Activated naive CD8-positive, alpha-beta T cell (primary cell): ENCODE measurements at regions not wholly inside any gene's neighbourhood (a gene's known extent, or its start where the extent isn't known, plus 50 kb on each side); places are given as distances from the start of the nearest gene placed in this dataset.

Experiments
- H3K27ac Mint-ChIP-seq: one replicate; pipeline ENCODE4 v1.8.0; 2021; ENCODE audit warnings: mixed read lengths
- H3K27me3 Mint-ChIP-seq: one replicate; pipeline ENCODE4 v1.8.0; 2021; ENCODE audit warnings: mixed read lengths
- H3K36me3 Mint-ChIP-seq: one replicate; pipeline ENCODE4 v1.8.0; 2021; ENCODE audit warnings: mixed read lengths
- H3K4me1 Mint-ChIP-seq: one replicate; pipeline ENCODE4 v1.8.0; 2021; ENCODE audit warnings: low read depth, mixed read lengths
- H3K4me3 Mint-ChIP-seq: one replicate; pipeline ENCODE4 v1.8.0; 2021; ENCODE audit warnings: mild to moderate bottlenecking, mixed read lengths
- H3K9me3 Mint-ChIP-seq: one replicate; pipeline ENCODE4 v1.8.0; 2021; ENCODE audit warnings: low read depth, mixed read lengths

- Mint-ChIP-seq H3K4me3 (no peak overlapping the region), H3K4me1 (no peaks in the 10 kb centered on the region)
Observed at GRCh38 chr1:72690871-72691270, 408.5 kb upstream of the NEGR1 start.

GRCh38 chr1:72678683-72679082, 396.3 kb upstream of the NEGR1 start:
- Mint-ChIP-seq H3K4me1 (no peaks in the 10 kb centered on the region), H3K36me3 (no peaks in the 10 kb centered on the region), H3K4me3 (no peak overlapping the region), H3K9me3 (no peaks in the 10 kb centered on the region), H3K27ac (no peak overlapping the region), H3K27me3 (no peaks in the 10 kb centered on the region)

More at GRCh38 chr1:72690871-72691270, 408.5 kb upstream of the NEGR1 start:
- no peaks in the 10 kb centered on the region for H3K36me3 Mint-ChIP-seq
- no peak overlapping the region for H3K27ac Mint-ChIP-seq
- H3K27me3 Mint-ChIP-seq = no peaks in the 10 kb centered on the region
- H3K9me3 Mint-ChIP-seq = peaks cover 16% of the 10 kb centered on the region

- no peaks in the 10 kb centered on the region for H3K36me3 Mint-ChIP-seq
- H3K9me3 Mint-ChIP-seq = no peaks in the 10 kb centered on the region
- H3K27me3 Mint-ChIP-seq = no peaks in the 10 kb centered on the region
- no peaks in the 10 kb centered on the region for H3K4me1 Mint-ChIP-seq
- H3K4me3 Mint-ChIP-seq = no peak overlapping the region
- H3K27ac Mint-ChIP-seq = no peak overlapping the region
Observed at GRCh38 chr1:72670902-72671301, 388.6 kb upstream of the NEGR1 start.

GRCh38 chr1:72662918-72663317, 380.6 kb upstream of the NEGR1 start:
- Mint-ChIP-seq H3K27ac (no peak overlapping the region), H3K4me3 (no peak overlapping the region), H3K4me1 (no peaks in the 10 kb centered on the region), H3K9me3 (peaks cover 4% of the 10 kb centered on the region), H3K36me3 (no peaks in the 10 kb centered on the region), H3K27me3 (no peaks in the 10 kb centered on the region)

- Mint-ChIP-seq H3K9me3 (no peaks in the 10 kb centered on the region), H3K4me1 (no peaks in the 10 kb centered on the region), H3K27ac (no peak overlapping the region), H3K27me3 (no peaks in the 10 kb centered on the region), H3K36me3 (no peaks in the 10 kb centered on the region), H3K4me3 (no peak overlapping the region)
Observed at GRCh38 chr1:72650843-72651435, 368.6 kb upstream of the NEGR1 start.

GRCh38 chr1:72649991-72650390, 367.7 kb upstream of the NEGR1 start:
- Mint-ChIP-seq H3K27ac (no peak overlapping the region), H3K4me3 (no peak overlapping the region), H3K27me3 (no peaks in the 10 kb centered on the region), H3K9me3 (no peaks in the 10 kb centered on the region), H3K36me3 (no peaks in the 10 kb centered on the region), H3K4me1 (no peaks in the 10 kb centered on the region)

GRCh38 chr1:72649211-72649888, 367.0 kb upstream of the NEGR1 start:
- Mint-ChIP-seq H3K4me3 (no peak overlapping the region), H3K27ac (no peak overlapping the region), H3K36me3 (no peaks in the 10 kb centered on the region), H3K4me1 (no peaks in the 10 kb centered on the region), H3K9me3 (no peaks in the 10 kb centered on the region), H3K27me3 (no peaks in the 10 kb centered on the region)

GRCh38 chr1:72648465-72648864, 366.1 kb upstream of the NEGR1 start:
- Mint-ChIP-seq H3K4me1 (no peaks in the 10 kb centered on the region), H3K36me3 (no peaks in the 10 kb centered on the region), H3K27me3 (no peaks in the 10 kb centered on the region), H3K9me3 (no peaks in the 10 kb centered on the region), H3K27ac (no peak overlapping the region), H3K4me3 (no peak overlapping the region)

- H3K36me3 Mint-ChIP-seq = no peaks in the 10 kb centered on the region
- H3K9me3 Mint-ChIP-seq = no peaks in the 10 kb centered on the region
- no peak overlapping the region for H3K4me3 Mint-ChIP-seq
- no peak overlapping the region for H3K27ac Mint-ChIP-seq
- no peaks in the 10 kb centered on the region for H3K27me3 Mint-ChIP-seq
- no peaks in the 10 kb centered on the region for H3K4me1 Mint-ChIP-seq
Observed at GRCh38 chr1:72643142-72643541, 360.8 kb upstream of the NEGR1 start.

GRCh38 chr1:72637593-72637992, 355.3 kb upstream of the NEGR1 start:
- Mint-ChIP-seq H3K27me3 (no peaks in the 10 kb centered on the region), H3K9me3 (no peaks in the 10 kb centered on the region), H3K4me3 (no peak overlapping the region), H3K27ac (no peak overlapping the region), H3K36me3 (no peaks in the 10 kb centered on the region), H3K4me1 (no peaks in the 10 kb centered on the region)

- Mint-ChIP-seq H3K9me3 (no peaks in the 10 kb centered on the region), H3K4me1 (no peaks in the 10 kb centered on the region), H3K27ac (no peak overlapping the region), H3K27me3 (no peaks in the 10 kb centered on the region), H3K4me3 (no peak overlapping the region), H3K36me3 (no peaks in the 10 kb centered on the region)
Observed at GRCh38 chr1:72636631-72637030, 354.3 kb upstream of the NEGR1 start.

- Mint-ChIP-seq H3K4me3 (no peak overlapping the region), H3K27ac (no peak overlapping the region), H3K9me3 (no peaks in the 10 kb centered on the region), H3K36me3 (no peaks in the 10 kb centered on the region), H3K27me3 (no peaks in the 10 kb centered on the region), H3K4me1 (no peaks in the 10 kb centered on the region)
Observed at GRCh38 chr1:72635719-72636118, 353.4 kb upstream of the NEGR1 start.

- Mint-ChIP-seq H3K27ac (no peak overlapping the region), H3K4me3 (no peak overlapping the region), H3K27me3 (no peaks in the 10 kb centered on the region), H3K36me3 (no peaks in the 10 kb centered on the region), H3K4me1 (no peaks in the 10 kb centered on the region), H3K9me3 (no peaks in the 10 kb centered on the region)
Observed at GRCh38 chr1:72634946-72635345, 352.6 kb upstream of the NEGR1 start.

- Mint-ChIP-seq H3K4me3 (no peak overlapping the region), H3K27me3 (no peaks in the 10 kb centered on the region), H3K36me3 (no peaks in the 10 kb centered on the region), H3K9me3 (no peaks in the 10 kb centered on the region), H3K27ac (no peak overlapping the region), H3K4me1 (no peaks in the 10 kb centered on the region)
Observed at GRCh38 chr1:72631449-72631848, 349.1 kb upstream of the NEGR1 start.

GRCh38 chr1:72623299-72623708, 341.0 kb upstream of the NEGR1 start:
- H3K27me3 Mint-ChIP-seq = no peaks in the 10 kb centered on the region
- H3K4me3 Mint-ChIP-seq = peak overlapping the region; percentile 44
- H3K27ac Mint-ChIP-seq = no peak overlapping the region
- no peaks in the 10 kb centered on the region for H3K4me1 Mint-ChIP-seq
- H3K36me3 Mint-ChIP-seq = no peaks in the 10 kb centered on the region
- H3K9me3 Mint-ChIP-seq = no peaks in the 10 kb centered on the region

- Mint-ChIP-seq H3K36me3 (no peaks in the 10 kb centered on the region), H3K4me3 (no peak overlapping the region), H3K9me3 (no peaks in the 10 kb centered on the region), H3K27me3 (no peaks in the 10 kb centered on the region), H3K27ac (no peak overlapping the region), H3K4me1 (no peaks in the 10 kb centered on the region)
Observed at GRCh38 chr1:72620453-72620852, 338.1 kb upstream of the NEGR1 start.
